ENCODE measurements at regions not wholly inside any gene's neighbourhood (a gene's known extent, or its start where the extent isn't known, plus 50 kb on each side); places are given as distances from the start of the nearest gene placed in this dataset.

GRCh38 chr1:30184393-30185141 lies 538.8 kb downstream of the MATN1 start:
- no peaks in the 10 kb centered on the region for H3K9me3 ChIP-seq (ENCODE audit: control insufficient read depth in 2 of 2, low read length in 2 of 2)

GRCh38 chr1:30183895-30184294 lies 539.5 kb downstream of the MATN1 start:
- peaks cover 11 to 16% of the 10 kb centered on the region in 2 donors for H3K27me3 ChIP-seq (ENCODE audit: control insufficient read depth in 1 of 2, insufficient read depth in 2 of 2, low read length in 2 of 2)
- H3K4me3 ChIP-seq (ENCODE audit: low read length in 2 of 2), result no peak overlapping the region
- H3K9ac ChIP-seq (ENCODE audit: low read length in 2 of 2), result no peak overlapping the region
- H3K27ac ChIP-seq (ENCODE audit: low read length), result no peak overlapping the region
- H3K4me1 ChIP-seq (ENCODE audit: control insufficient read depth, insufficient read depth, low read length), result no peaks in the 10 kb centered on the region
- H3K9me3 ChIP-seq (ENCODE audit: control insufficient read depth in 2 of 2, low read length in 2 of 2), result no peaks in the 10 kb centered on the region
- H3K36me3 ChIP-seq (ENCODE audit: control insufficient read depth in 2 of 2, insufficient read depth in 2 of 2, low read length in 2 of 2), result no peaks in the 10 kb centered on the region

More at GRCh38 chr1:30184393-30185141, 538.8 kb downstream of the MATN1 start:
- no peaks in the 10 kb centered on the region for H3K36me3 ChIP-seq (ENCODE audit: control insufficient read depth in 2 of 2, insufficient read depth in 2 of 2, low read length in 2 of 2)
- peaks cover 11 to 17% of the 10 kb centered on the region in 2 donors for H3K27me3 ChIP-seq (ENCODE audit: control insufficient read depth in 1 of 2, insufficient read depth in 2 of 2, low read length in 2 of 2)
- no peak overlapping the region for H3K27ac ChIP-seq (ENCODE audit: low read length)
- no peaks in the 10 kb centered on the region for H3K4me1 ChIP-seq (ENCODE audit: control insufficient read depth, insufficient read depth, low read length)
- no peak overlapping the region for H3K9ac ChIP-seq (ENCODE audit: low read length in 2 of 2)
- H3K4me3 ChIP-seq (ENCODE audit: low read length in 2 of 2), result no peak overlapping the region

GRCh38 chr1:30183006-30183405 lies 540.4 kb downstream of the MATN1 start:
- Histone ChIP-seq H3K27me3 (ENCODE audit: control insufficient read depth in 1 of 2, insufficient read depth in 2 of 2, low read length in 2 of 2) (peaks cover 11% of the 10 kb centered on the region in 2 donors), H3K27ac (ENCODE audit: low read length) (no peak overlapping the region), H3K4me3 (ENCODE audit: low read length in 2 of 2) (no peak overlapping the region)

GRCh38 chr1:30179942-30180543 lies 543.3 kb downstream of the MATN1 start:
- no peak overlapping the region for H3K9ac ChIP-seq (ENCODE audit: low read length in 2 of 2)
- no peak overlapping the region for H3K27ac ChIP-seq (ENCODE audit: low read length)
- H3K36me3 ChIP-seq (ENCODE audit: control insufficient read depth in 2 of 2, insufficient read depth in 2 of 2, low read length in 2 of 2), result no peaks in the 10 kb centered on the region
- no peak overlapping the region for H3K4me3 ChIP-seq (ENCODE audit: low read length in 2 of 2)
- H3K27me3 ChIP-seq (ENCODE audit: control insufficient read depth in 1 of 2, insufficient read depth in 2 of 2, low read length in 2 of 2), result no peaks in the 10 kb centered on the region
- H3K9me3 ChIP-seq (ENCODE audit: control insufficient read depth in 2 of 2, low read length in 2 of 2), result no peaks in the 10 kb centered on the region
- H3K4me1 ChIP-seq (ENCODE audit: control insufficient read depth, insufficient read depth, low read length), result no peaks in the 10 kb centered on the region

More at GRCh38 chr1:30183006-30183405, 540.4 kb downstream of the MATN1 start:
- Histone ChIP-seq H3K4me1 (ENCODE audit: control insufficient read depth, insufficient read depth, low read length) (no peaks in the 10 kb centered on the region), H3K9me3 (ENCODE audit: control insufficient read depth in 2 of 2, low read length in 2 of 2) (no peaks in the 10 kb centered on the region), H3K9ac (ENCODE audit: low read length in 2 of 2) (no peak overlapping the region), H3K36me3 (ENCODE audit: control insufficient read depth in 2 of 2, insufficient read depth in 2 of 2, low read length in 2 of 2) (no peaks in the 10 kb centered on the region)

DNA sequence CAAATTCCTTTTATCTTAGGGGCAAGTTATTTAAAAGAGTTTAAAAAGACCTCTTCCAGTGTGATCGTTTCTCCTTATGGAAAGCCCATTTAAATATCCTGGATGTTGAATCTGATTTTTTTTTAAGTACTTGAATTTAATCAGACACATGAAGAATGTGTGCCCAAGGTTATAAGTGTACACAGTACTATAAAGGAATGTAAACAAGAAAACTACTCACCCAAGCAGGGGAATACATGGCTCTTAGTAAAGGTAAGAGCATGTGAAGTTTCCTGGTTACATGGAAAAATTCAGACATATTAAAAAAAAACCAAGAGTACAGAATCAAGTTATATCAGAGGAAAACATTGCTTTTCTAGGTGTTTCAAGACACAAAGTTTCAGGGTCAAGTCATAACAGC lies 546.9 kb downstream of the MATN1 start:
- Histone ChIP-seq H3K4me1 (ENCODE audit: control insufficient read depth, insufficient read depth, low read length) (no peaks in the 10 kb centered on the region), H3K27me3 (ENCODE audit: control insufficient read depth in 1 of 2, insufficient read depth in 2 of 2, low read length in 2 of 2) (peaks cover 0 to 4% of the 10 kb centered on the region in 2 donors), H3K9ac (ENCODE audit: low read length in 2 of 2) (no peak overlapping the region), H3K9me3 (ENCODE audit: control insufficient read depth in 2 of 2, low read length in 2 of 2) (no peaks in the 10 kb centered on the region), H3K27ac (ENCODE audit: low read length) (no peak overlapping the region), H3K4me3 (ENCODE audit: low read length in 2 of 2) (no peak overlapping the region), H3K36me3 (ENCODE audit: control insufficient read depth in 2 of 2, insufficient read depth in 2 of 2, low read length in 2 of 2) (no peaks in the 10 kb centered on the region)

GRCh38 chr1:30174499-30174898 lies 548.9 kb downstream of the MATN1 start:
- H3K4me1 ChIP-seq (ENCODE audit: control insufficient read depth, insufficient read depth, low read length), result no peaks in the 10 kb centered on the region
- no peak overlapping the region for H3K27ac ChIP-seq (ENCODE audit: low read length)
- H3K9me3 ChIP-seq (ENCODE audit: control insufficient read depth in 2 of 2, low read length in 2 of 2), result no peaks in the 10 kb centered on the region
- H3K27me3 ChIP-seq (ENCODE audit: control insufficient read depth in 1 of 2, insufficient read depth in 2 of 2, low read length in 2 of 2), result peaks cover 0 to 4% of the 10 kb centered on the region in 2 donors
- no peaks in the 10 kb centered on the region for H3K36me3 ChIP-seq (ENCODE audit: control insufficient read depth in 2 of 2, insufficient read depth in 2 of 2, low read length in 2 of 2)
- H3K4me3 ChIP-seq (ENCODE audit: low read length in 2 of 2), result no peak overlapping the region
- H3K9ac ChIP-seq (ENCODE audit: low read length in 2 of 2), result no peak overlapping the region

- H3K4me3 ChIP-seq (ENCODE audit: low read length in 2 of 2), result no peak overlapping the region
- no peaks in the 10 kb centered on the region for H3K4me1 ChIP-seq (ENCODE audit: control insufficient read depth, insufficient read depth, low read length)
- H3K36me3 ChIP-seq (ENCODE audit: control insufficient read depth in 2 of 2, insufficient read depth in 2 of 2, low read length in 2 of 2), result no peaks in the 10 kb centered on the region
- peaks cover 0 to 4% of the 10 kb centered on the region in 2 donors for H3K27me3 ChIP-seq (ENCODE audit: control insufficient read depth in 1 of 2, insufficient read depth in 2 of 2, low read length in 2 of 2)
- H3K27ac ChIP-seq (ENCODE audit: low read length), result no peak overlapping the region
- no peak overlapping the region for H3K9ac ChIP-seq (ENCODE audit: low read length in 2 of 2)
- H3K9me3 ChIP-seq (ENCODE audit: control insufficient read depth in 2 of 2, low read length in 2 of 2), result no peaks in the 10 kb centered on the region
Measured at GRCh38 chr1:30173560-30173959, 549.8 kb downstream of the MATN1 start.

GRCh38 chr1:30172757-30173156 lies 550.6 kb downstream of the MATN1 start:
- Histone ChIP-seq H3K27ac (ENCODE audit: low read length) (no peak overlapping the region), H3K4me1 (ENCODE audit: control insufficient read depth, insufficient read depth, low read length) (no peaks in the 10 kb centered on the region), H3K9ac (ENCODE audit: low read length in 2 of 2) (no peak overlapping the region), H3K36me3 (ENCODE audit: control insufficient read depth in 2 of 2, insufficient read depth in 2 of 2, low read length in 2 of 2) (no peaks in the 10 kb centered on the region), H3K27me3 (ENCODE audit: control insufficient read depth in 1 of 2, insufficient read depth in 2 of 2, low read length in 2 of 2) (peaks cover 0 to 4% of the 10 kb centered on the region in 2 donors), H3K9me3 (ENCODE audit: control insufficient read depth in 2 of 2, low read length in 2 of 2) (no peaks in the 10 kb centered on the region), H3K4me3 (ENCODE audit: low read length in 2 of 2) (no peak overlapping the region)

- no peaks in the 10 kb centered on the region for H3K9me3 ChIP-seq (ENCODE audit: control insufficient read depth in 2 of 2, low read length in 2 of 2)
- H3K27ac ChIP-seq (ENCODE audit: low read length), result no peak overlapping the region
- H3K4me3 ChIP-seq (ENCODE audit: low read length in 2 of 2), result no peak overlapping the region
- no peaks in the 10 kb centered on the region for H3K36me3 ChIP-seq (ENCODE audit: control insufficient read depth in 2 of 2, insufficient read depth in 2 of 2, low read length in 2 of 2)
- no peak overlapping the region for H3K9ac ChIP-seq (ENCODE audit: low read length in 2 of 2)
- H3K27me3 ChIP-seq (ENCODE audit: control insufficient read depth in 1 of 2, insufficient read depth in 2 of 2, low read length in 2 of 2), result peaks cover 0 to 4% of the 10 kb centered on the region in 2 donors
- H3K4me1 ChIP-seq (ENCODE audit: control insufficient read depth, insufficient read depth, low read length), result no peaks in the 10 kb centered on the region
Measured at GRCh38 chr1:30172299-30172694, 551.1 kb downstream of the MATN1 start.

- H3K36me3 ChIP-seq (ENCODE audit: control insufficient read depth in 2 of 2, insufficient read depth in 2 of 2, low read length in 2 of 2), result no peaks in the 10 kb centered on the region
- no peaks in the 10 kb centered on the region for H3K4me1 ChIP-seq (ENCODE audit: control insufficient read depth, insufficient read depth, low read length)
- no peak overlapping the region for H3K9ac ChIP-seq (ENCODE audit: low read length in 2 of 2)
- no peak overlapping the region for H3K27ac ChIP-seq (ENCODE audit: low read length)
- H3K4me3 ChIP-seq (ENCODE audit: low read length in 2 of 2), result no peak overlapping the region
- peaks cover 0 to 4% of the 10 kb centered on the region in 2 donors for H3K27me3 ChIP-seq (ENCODE audit: control insufficient read depth in 1 of 2, insufficient read depth in 2 of 2, low read length in 2 of 2)
- H3K9me3 ChIP-seq (ENCODE audit: control insufficient read depth in 2 of 2, low read length in 2 of 2), result no peaks in the 10 kb centered on the region
Measured at GRCh38 chr1:30171537-30172298, 551.7 kb downstream of the MATN1 start.
